Sigmoid colon (tissue), 6 donors: ENCODE measurements at regions not wholly inside any gene's neighbourhood (a gene's known extent, or its start where the extent isn't known, plus 50 kb on each side); places are given as distances from the start of the nearest gene placed in this dataset.

ENCODE experiments used
- DNase-seq: peaks from one replicate; pipeline ENCODE4 v3.0.0-alpha.2; 2019
- H3K27ac ChIP-seq, 4 donors: fragments of 200-600 bp; sonication (generic); one replicate each; pipeline ENCODE4 v1.5.1; 2016 to 2019; ENCODE audit warnings: mild to moderate bottlenecking in 1 of 4
- H3K27me3 ChIP-seq, 3 donors: fragments of 200-600 bp; sonication (generic); one replicate each; pipeline ENCODE4 v1.5.1; 2019; ENCODE audit warnings: mild to moderate bottlenecking in 1 of 3
- H3K36me3 ChIP-seq, 4 donors: fragments of 200-600 bp; sonication (generic); one replicate each; pipeline ENCODE4 v1.5.1; 2016 to 2019
- H3K4me1 ChIP-seq, 4 donors: fragments of 200-600 bp; sonication (generic); one replicate each; pipeline ENCODE4 v1.5.1; 2017 to 2019
- H3K4me3 ChIP-seq, 4 donors: fragments of 200-600 bp; sonication (generic); one replicate each; pipeline ENCODE4 v1.5.1; 2017 to 2019; ENCODE audit warnings: mild to moderate bottlenecking in 2 of 4, moderate library complexity in 1 of 4
- H3K9me3 ChIP-seq, 4 donors: fragments of 200-600 bp in 3 of 4; sonication (generic) in 3 of 4; one replicate each; pipeline versions ENCODE4 v1.5.1 to v1.6.1; 2013 to 2019
- CTCF ChIP-seq, 4 experiments: fragments of 450-650 bp in 3 of 4; fragments of 200-600 bp in 1 of 4; IDR thresholded peaks; one replicate each; pipeline ENCODE4 v1.5.1; 2016 to 2019; ENCODE audit warnings: antibody characterized with exemption in 4 of 4, mild to moderate bottlenecking in 3 of 4, moderate library complexity in 2 of 4
- EP300 ChIP-seq, 4 donors: sonication (generic); formaldehyde crosslinking; IDR thresholded peaks; one replicate each; pipeline ENCODE4 v1.6.1; 2017; ENCODE audit warnings: antibody characterized with exemption in 4 of 4
- POLR2A ChIP-seq, 2 donors: fragments of 450-650 bp; IDR thresholded peaks; one replicate each; pipeline ENCODE4 v1.6.1; 2016; ENCODE audit warnings: antibody characterized with exemption in 2 of 2, mild to moderate bottlenecking in 2 of 2, moderate library complexity in 2 of 2
- POLR2AphosphoS5 ChIP-seq, 4 donors: sonication (generic); formaldehyde crosslinking; IDR thresholded peaks; one replicate each; pipeline ENCODE4 v1.6.1; 2017; ENCODE audit warnings: antibody characterized with exemption in 4 of 4
- WGBS, 2 donors: extraction: QIAGEN DNeasy Blood & Tissue Kit; methylation state at CpG; one replicate each; pipeline ENCODE4 v1.1.7; 2013; 5-methylcytosine and 5-hydroxymethylcytosine counted together
- intact Hi-C: fragments of 100-400 bp; cut with DNase I; formaldehyde crosslinking; loops from one replicate; pipeline ENCODE4 v1.15.1; 2023
- donor health status: healthy with polysubstance abuse.
- donor health status: healthy.

- no peak overlapping the region for H3K4me3 ChIP-seq
These were observed 343.1 kb upstream of the NOCT start for GRCh38 chr4:138672393-138672976.

DNA sequence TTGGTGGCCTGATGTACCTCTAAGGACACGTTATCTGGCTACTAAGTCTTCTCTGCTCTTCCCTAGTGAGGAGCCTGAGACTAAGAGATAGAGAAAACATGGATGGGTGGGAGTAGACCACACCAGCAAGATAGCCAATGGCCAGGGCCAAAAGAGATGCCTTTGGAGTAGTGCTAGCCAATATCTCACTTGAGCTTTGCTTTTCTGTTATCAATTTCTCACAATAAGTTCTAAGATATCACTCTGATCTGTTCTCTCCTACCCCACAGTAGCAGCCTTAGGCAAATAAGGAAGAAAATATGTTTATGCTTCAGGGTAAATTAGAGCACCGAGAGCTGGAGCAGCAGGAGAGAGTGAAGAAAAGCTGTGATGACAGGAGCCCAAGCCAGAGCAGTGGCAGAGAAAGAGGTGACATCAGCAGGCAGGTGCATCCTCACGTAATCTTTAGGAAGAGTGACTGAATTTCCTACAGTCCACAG is 343.9 kb upstream of the NOCT start:
- no peaks in the 10 kb centered on the region for H3K36me3 ChIP-seq
- H3K27ac ChIP-seq = no peak overlapping the region
- no peaks in the 10 kb centered on the region for H3K4me1 ChIP-seq
- intact Hi-C loops = no loop called here
- no peak for TF ChIP-seq POLR2AphosphoS5 (IDR thresholded peaks at IDR 0.05)
- TF ChIP-seq POLR2A (IDR thresholded peaks at IDR 0.05) = no peak
- TF ChIP-seq EP300 (IDR thresholded peaks at IDR 0.05) = no peak
- TF ChIP-seq CTCF (IDR thresholded peaks at IDR 0.05) = no peak
- H3K9me3 ChIP-seq = no peaks in the 10 kb centered on the region
- WGBS, 2 donors = 65 to 83% methylated on average over 3 of the region's 3 CpGs
- no peak for DNase-seq
- H3K4me3 ChIP-seq = no peak overlapping the region
- H3K27me3 ChIP-seq = no peaks in the 10 kb centered on the region

More at GRCh38 chr4:138672393-138672976, 343.1 kb upstream of the NOCT start:
- DNase-seq = no peak
- TF ChIP-seq CTCF (IDR thresholded peaks at IDR 0.05) (no peak), POLR2AphosphoS5 (IDR thresholded peaks at IDR 0.05) (no peak)
- WGBS, 2 donors = 82 to 85% methylated on average over 9 of the region's 9 CpGs
- Histone ChIP-seq H3K9me3 (no peaks in the 10 kb centered on the region), H3K4me1 (no peaks in the 10 kb centered on the region), H3K27me3 (no peaks in the 10 kb centered on the region), H3K36me3 (no peaks in the 10 kb centered on the region), H3K27ac (no peak overlapping the region)
- intact Hi-C loops = no loop called here

DNA sequence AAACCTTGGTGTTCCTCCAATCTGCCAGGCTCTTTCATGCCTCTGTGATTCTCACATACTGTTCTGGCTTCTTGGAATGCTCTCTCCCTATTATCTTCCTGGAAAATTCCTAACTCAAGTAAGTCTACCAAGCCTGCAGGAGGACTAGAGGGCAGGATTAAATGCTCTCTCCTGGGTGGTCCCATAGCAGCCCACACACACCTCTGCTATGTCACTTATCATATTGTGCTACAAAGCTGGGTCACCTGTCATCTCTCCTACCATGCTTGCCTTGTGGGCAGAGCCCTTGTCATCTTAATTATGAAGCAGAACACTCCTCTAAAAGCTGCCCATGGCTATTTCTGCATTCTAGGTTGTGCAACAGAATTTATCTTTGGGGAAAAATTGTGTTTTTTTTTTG is 344.5 kb upstream of the NOCT start:
- no peak overlapping the region for H3K27ac ChIP-seq
- H3K4me1 ChIP-seq = no peaks in the 10 kb centered on the region
- H3K36me3 ChIP-seq = no peaks in the 10 kb centered on the region
- no peak for TF ChIP-seq EP300 (IDR thresholded peaks at IDR 0.05)
- DNase-seq = no peak
- intact Hi-C loops = no loop called here
- H3K27me3 ChIP-seq = no peaks in the 10 kb centered on the region
- H3K9me3 ChIP-seq = no peaks in the 10 kb centered on the region
- H3K4me3 ChIP-seq = no peak overlapping the region

DNA sequence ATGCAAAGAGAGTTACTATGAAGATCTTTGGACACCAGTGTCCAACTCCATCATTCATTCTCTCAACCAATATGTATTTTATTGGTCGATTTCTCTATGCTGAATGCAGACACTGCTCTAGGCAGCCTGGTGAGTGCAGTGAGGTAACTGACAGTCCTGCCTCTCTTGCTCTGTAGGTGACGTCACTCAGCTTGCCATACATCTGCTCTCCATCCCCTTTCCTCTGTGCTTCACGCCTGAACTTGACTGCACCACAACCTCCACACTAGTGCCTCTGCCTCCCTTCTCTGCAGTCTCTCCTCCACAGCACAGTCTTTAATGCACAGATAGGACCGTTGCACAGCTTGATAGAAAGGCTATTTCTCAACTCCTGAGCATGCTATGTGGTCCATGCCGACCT is 344.9 kb upstream of the NOCT start:
- no peak for DNase-seq
- TF ChIP-seq CTCF (IDR thresholded peaks at IDR 0.05) (no peak), POLR2A (IDR thresholded peaks at IDR 0.05) (no peak), EP300 (IDR thresholded peaks at IDR 0.05) (no peak), POLR2AphosphoS5 (IDR thresholded peaks at IDR 0.05) (no peak)
- intact Hi-C loops = no loop called here
- Histone ChIP-seq H3K27me3 (no peaks in the 10 kb centered on the region), H3K4me1 (no peaks in the 10 kb centered on the region), H3K36me3 (no peaks in the 10 kb centered on the region), H3K27ac (no peak overlapping the region), H3K4me3 (no peak overlapping the region), H3K9me3 (no peaks in the 10 kb centered on the region)
- 86 to 92% methylated on average over 5 of the region's 5 CpGs for WGBS, 2 donors

- 82 to 87% methylated on average over 6 of the region's 6 CpGs for WGBS, 2 donors
- TF ChIP-seq EP300 (IDR thresholded peaks at IDR 0.05) (no peak), POLR2A (IDR thresholded peaks at IDR 0.05) (no peak), CTCF (IDR thresholded peaks at IDR 0.05) (no peak), POLR2AphosphoS5 (IDR thresholded peaks at IDR 0.05) (no peak)
- intact Hi-C loops = no loop called here
- no peak overlapping the region for H3K4me3 ChIP-seq
- H3K27ac ChIP-seq = no peak overlapping the region
- H3K36me3 ChIP-seq = no peaks in the 10 kb centered on the region
- no peaks in the 10 kb centered on the region for H3K9me3 ChIP-seq
- no peaks in the 10 kb centered on the region for H3K4me1 ChIP-seq
- H3K27me3 ChIP-seq = no peaks in the 10 kb centered on the region
- no peak for DNase-seq
These were observed 345.9 kb upstream of the NOCT start for GRCh38 chr4:138669479-138670315.
